Gastrocnemius medialis (tissue), 4 donors: ENCODE measurements at regions not wholly inside any gene's neighbourhood (a gene's known extent, or its start where the extent isn't known, plus 50 kb on each side); places are given as distances from the start of the nearest gene placed in this dataset.
A peak's percentile ranks its signal among the peaks of the same experiment; 100 is the strongest.

ENCODE experiments used
- ATAC-seq, 2 donors: fragments of 150-250 bp; one replicate each; pipeline ENCODE4 v1.9.1; 2016
- DNase-seq, 2 donors: peaks; one replicate each; pipeline ENCODE4 v3.0.0-alpha.2; 2019
- H3K27ac ChIP-seq, 4 donors: fragments of 200-600 bp; sonication (generic); 1 replicate in 1 of 4; 2 replicates in 3 of 4; pipeline ENCODE4 v1.5.1; 2016 to 2018; ENCODE audit warnings: mild to moderate bottlenecking in 2 of 4, moderate library complexity in 1 of 4
- H3K27me3 ChIP-seq, 3 donors: fragments of 200-600 bp; sonication (generic) in 2 of 3; 1 replicate in 1 of 3; 2 replicates in 2 of 3; pipeline versions ENCODE4 v1.5.1 to v1.6.0; 2016 to 2019; ENCODE audit warnings: mild to moderate bottlenecking in 1 of 3, moderate library complexity in 1 of 3
- H3K36me3 ChIP-seq, 2 donors: fragments of 200-600 bp; sonication (generic) in 1 of 2; one replicate each; pipeline ENCODE4 v1.5.1; 2017 to 2018
- H3K4me1 ChIP-seq, 2 donors: fragments of 200-600 bp; sonication (generic) in 1 of 2; one replicate each; pipeline ENCODE4 v1.5.1; 2016 to 2017; ENCODE audit warnings: mild to moderate bottlenecking in 2 of 2
- H3K4me3 ChIP-seq, 4 donors: fragments of 200-600 bp; sonication (generic) in 3 of 4; 1 replicate in 1 of 4; 2 replicates in 3 of 4; pipeline ENCODE4 v1.5.1; 2016 to 2019; ENCODE audit warnings: mild to moderate bottlenecking in 2 of 4
- H3K9me3 ChIP-seq, 3 donors: fragments of 200-600 bp; sonication (generic) in 2 of 3; 1 replicate in 1 of 3; 2 replicates in 2 of 3; pipeline ENCODE4 v1.5.1; 2016 to 2019
- POLR2A ChIP-seq, 2 donors: fragments of 450-650 bp; IDR thresholded peaks; one replicate each; pipeline ENCODE4 v1.6.1; 2017; ENCODE audit warnings: antibody characterized with exemption in 2 of 2, mild to moderate bottlenecking in 2 of 2, moderate library complexity in 2 of 2
- in situ Hi-C, 4 donors: fragments of 200-750 bp; cut with MboI; loops; one replicate each; pipeline versions ENCODE4 v1.15.0 to v1.8.0; 2017; ENCODE audit warnings: low sequenced_read_pairs in 4 of 4
- intact Hi-C: fragments of 100-400 bp; cut with DNase I; formaldehyde crosslinking; loops from one replicate; pipeline ENCODE4 v1.15.1; 2023; ENCODE audit warnings: low total_unique reads
- TF ChIP-seq, protein P1 (sequence below), 5 experiments: fragments of 450-650 bp in 3 of 5; fragments of 200-600 bp in 2 of 5; sonication (generic) in 2 of 5; IDR thresholded peaks in 4 of 5; conservative IDR thresholded peaks in 1 of 5; 1 replicate in 4 of 5; 2 replicates in 1 of 5; pipeline ENCODE4 v1.5.1; 2016 to 2019; ENCODE audit warnings: antibody characterized with exemption in 5 of 5, mild to moderate bottlenecking in 3 of 5, moderate library complexity in 3 of 5

GRCh38 chr5:39604491-39604890 is 179.7 kb upstream of the DAB2 start:
- H3K27me3 ChIP-seq = no peaks in the 10 kb centered on the region
- no peak for TF ChIP-seq POLR2A (IDR thresholded peaks at IDR 0.05)
- TF ChIP-seq, protein P1, sequence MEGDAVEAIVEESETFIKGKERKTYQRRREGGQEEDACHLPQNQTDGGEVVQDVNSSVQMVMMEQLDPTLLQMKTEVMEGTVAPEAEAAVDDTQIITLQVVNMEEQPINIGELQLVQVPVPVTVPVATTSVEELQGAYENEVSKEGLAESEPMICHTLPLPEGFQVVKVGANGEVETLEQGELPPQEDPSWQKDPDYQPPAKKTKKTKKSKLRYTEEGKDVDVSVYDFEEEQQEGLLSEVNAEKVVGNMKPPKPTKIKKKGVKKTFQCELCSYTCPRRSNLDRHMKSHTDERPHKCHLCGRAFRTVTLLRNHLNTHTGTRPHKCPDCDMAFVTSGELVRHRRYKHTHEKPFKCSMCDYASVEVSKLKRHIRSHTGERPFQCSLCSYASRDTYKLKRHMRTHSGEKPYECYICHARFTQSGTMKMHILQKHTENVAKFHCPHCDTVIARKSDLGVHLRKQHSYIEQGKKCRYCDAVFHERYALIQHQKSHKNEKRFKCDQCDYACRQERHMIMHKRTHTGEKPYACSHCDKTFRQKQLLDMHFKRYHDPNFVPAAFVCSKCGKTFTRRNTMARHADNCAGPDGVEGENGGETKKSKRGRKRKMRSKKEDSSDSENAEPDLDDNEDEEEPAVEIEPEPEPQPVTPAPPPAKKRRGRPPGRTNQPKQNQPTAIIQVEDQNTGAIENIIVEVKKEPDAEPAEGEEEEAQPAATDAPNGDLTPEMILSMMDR (IDR thresholded peaks at IDR 0.05 in 4 of 5, conservative IDR thresholded peaks at IDR 0.05 in 1 of 5) = no peak
- no peak overlapping the region for H3K27ac ChIP-seq
- no peak overlapping the region for H3K4me3 ChIP-seq
- no peak for ATAC-seq
- no peaks in the 10 kb centered on the region for H3K36me3 ChIP-seq
- no peaks in the 10 kb centered on the region for H3K4me1 ChIP-seq
- in situ Hi-C loops (no loop called here), intact Hi-C loops (no loop called here)
- DNase-seq = no peak
- no peaks in the 10 kb centered on the region for H3K9me3 ChIP-seq

DNA sequence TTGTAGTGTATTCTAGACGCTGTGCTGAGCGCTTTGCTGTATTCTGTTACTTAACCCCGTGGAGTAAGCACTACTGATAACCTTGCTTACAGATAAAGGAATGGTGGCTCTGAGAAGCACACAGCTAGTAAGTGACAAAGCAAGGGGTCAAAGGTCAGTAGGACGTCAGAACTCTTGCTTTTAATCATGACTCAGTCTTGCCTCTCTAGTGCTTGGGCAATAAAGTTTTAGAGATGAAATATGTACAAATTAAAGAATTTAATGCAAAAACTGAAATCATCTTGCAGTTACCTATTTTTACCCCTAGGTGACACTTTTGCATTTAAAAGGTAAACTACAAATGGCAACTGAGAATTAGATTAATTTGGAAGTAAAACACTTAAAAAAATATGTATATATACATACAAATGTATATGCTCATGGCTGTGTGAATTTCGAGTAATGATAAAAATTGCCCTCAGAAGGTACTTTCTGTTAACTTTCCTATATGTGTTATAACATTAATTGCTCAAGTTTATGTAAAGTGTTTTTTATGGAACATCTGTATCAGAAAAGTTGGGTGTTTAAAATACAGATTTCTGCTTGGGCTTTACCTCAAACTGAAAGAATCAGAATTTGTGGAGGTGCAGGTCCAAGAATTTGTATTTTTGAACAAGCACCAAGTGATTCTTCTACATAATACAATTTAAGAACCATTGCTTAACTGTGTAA is 175.1 kb upstream of the DAB2 start:
- DNase-seq = no peak
- in situ Hi-C loops = loop anchor here in 3 of 4 donors (25.0 kb wide), 2 partner anchors 1087 to 1287 kb away; partner anchors contain the start of gene PTGER4 (in 1 of the 3)

DNA sequence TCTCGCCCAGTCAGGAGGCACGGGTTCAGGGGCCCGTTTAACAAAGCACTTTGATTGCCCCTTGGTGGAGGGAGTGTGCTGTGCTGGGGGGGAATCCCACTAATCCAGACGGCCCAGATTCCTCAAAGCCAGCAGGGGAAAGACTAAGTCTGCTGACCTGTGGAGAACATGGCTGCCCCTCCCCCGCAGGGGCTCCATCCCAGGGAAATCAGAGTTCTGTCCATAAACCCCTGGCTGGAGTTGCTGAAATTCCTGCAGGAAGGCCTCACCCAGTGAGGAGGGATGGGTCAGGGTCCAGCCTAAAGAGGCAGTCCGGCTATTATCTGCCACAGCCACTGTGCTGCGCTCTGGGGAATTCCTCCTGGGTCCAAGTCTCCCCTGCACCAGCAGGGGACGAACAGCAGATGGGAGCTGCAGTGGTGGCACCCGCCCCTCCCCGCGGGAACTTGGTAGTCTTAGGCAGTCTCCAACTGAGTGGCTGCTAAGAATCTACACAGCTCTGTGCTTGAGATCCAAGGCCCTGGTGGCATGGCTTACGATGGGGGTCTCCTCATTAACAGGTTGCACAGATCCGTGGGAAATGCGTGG is 174.0 kb upstream of the DAB2 start:
- no peaks in the 10 kb centered on the region for H3K4me1 ChIP-seq
- in situ Hi-C loops (loop anchor here in 3 of 4 donors (25.0 kb wide), 2 partner anchors 1089 to 1289 kb away; partner anchors contain the start of gene PTGER4 (in 1 of the 3)), intact Hi-C loops (no loop called here)
- TF ChIP-seq POLR2A (IDR thresholded peaks at IDR 0.05) = no peak
- TF ChIP-seq, protein P1 (IDR thresholded peaks at IDR 0.05 in 4 of 5, conservative IDR thresholded peaks at IDR 0.05 in 1 of 5) = no peak
- H3K9me3 ChIP-seq = no peaks in the 10 kb centered on the region
- no peak overlapping the region for H3K4me3 ChIP-seq
- H3K27me3 ChIP-seq = no peaks in the 10 kb centered on the region
- no peak overlapping the region for H3K27ac ChIP-seq
- no peak for DNase-seq
- H3K36me3 ChIP-seq = no peaks in the 10 kb centered on the region
- ATAC-seq = no peak

More for the DNA sequence above, 175.1 kb upstream of the DAB2 start:
- no peak overlapping the region for H3K4me3 ChIP-seq
- TF ChIP-seq, protein P1 (IDR thresholded peaks at IDR 0.05 in 4 of 5, conservative IDR thresholded peaks at IDR 0.05 in 1 of 5) = peak in 3 of 5 experiments; percentile 31 to 50 (median 45)
- TF ChIP-seq POLR2A (IDR thresholded peaks at IDR 0.05) = no peak
- no peak for ATAC-seq
- H3K4me1 ChIP-seq = no peaks in the 10 kb centered on the region
- no peaks in the 10 kb centered on the region for H3K36me3 ChIP-seq
- no peaks in the 10 kb centered on the region for H3K9me3 ChIP-seq
- no peaks in the 10 kb centered on the region for H3K27me3 ChIP-seq
- intact Hi-C loops = no loop called here
- no peak overlapping the region for H3K27ac ChIP-seq

- Histone ChIP-seq H3K27ac (no peak overlapping the region), H3K4me3 (no peak overlapping the region), H3K9me3 (no peaks in the 10 kb centered on the region), H3K27me3 (no peaks in the 10 kb centered on the region), H3K4me1 (no peaks in the 10 kb centered on the region), H3K36me3 (no peaks in the 10 kb centered on the region)
- intact Hi-C loops = no loop called here
- ATAC-seq = no peak
- TF ChIP-seq POLR2A (IDR thresholded peaks at IDR 0.05) = no peak
- TF ChIP-seq, protein P1 (IDR thresholded peaks at IDR 0.05 in 4 of 5, conservative IDR thresholded peaks at IDR 0.05 in 1 of 5) = no peak
- in situ Hi-C loops = loop anchor here in 3 of 4 donors (25.0 kb wide), 2 partner anchors 1099 to 1299 kb away; partner anchors contain the start of gene PTGER4 (in 1 of the 3)
- no peak for DNase-seq
Measured at GRCh38 chr5:39588179-39588578, 163.4 kb upstream of the DAB2 start.
